ENCODE measurements at regions not wholly inside any gene's neighbourhood (a gene's known extent, or its start where the extent isn't known, plus 50 kb on each side); places are given as distances from the start of the nearest gene placed in this dataset.

- Histone ChIP-seq H3F3A (ENCODE audit: insufficient read depth) (no peaks in the 10 kb centered on the region), H3K27ac (ENCODE audit: low read depth, low read length) (no peak overlapping the region), H3K9ac (ENCODE audit: low read length) (no peak overlapping the region), H3K4me2 (ENCODE audit: low read depth, low read length, poor library complexity, severe bottlenecking) (no peak overlapping the region), H3K27me3 (ENCODE audit: low read length) (no peaks in the 10 kb centered on the region), H4K20me1 (ENCODE audit: low read depth, low read length) (no peaks in the 10 kb centered on the region), H3K9me3 (ENCODE audit: insufficient read depth, low read length) (no peaks in the 10 kb centered on the region), H3K79me2 (ENCODE audit: insufficient read depth, low read length) (no peaks in the 10 kb centered on the region), H3K4me3 (ENCODE audit: insufficient read depth, low read length, poor library complexity, severe bottlenecking) (no peak overlapping the region), H3K9me2 (replicated peaks; ENCODE audit: insufficient read depth, low read length) (no peaks in the 10 kb centered on the region), H3K36me3 (ENCODE audit: low read length) (no peaks in the 10 kb centered on the region), H2AFZ (ENCODE audit: low read depth, low read length, severe bottlenecking) (no peak overlapping the region)
- TF ChIP-seq CTCF (IDR thresholded peaks at IDR 0.05; ENCODE audit: insufficient read depth, low read length, poor library complexity, severe bottlenecking) = no peak
- TF ChIP-seq EZH2phosphoT487 (conservative IDR thresholded peaks at IDR 0.05; ENCODE audit: low read length) = no peak
Measured at GRCh38 chr3:124455891-124456290, 274.4 kb upstream of the UMPS start.

- H2AFZ ChIP-seq (ENCODE audit: low read depth, low read length, severe bottlenecking) = no peak overlapping the region
- no peak overlapping the region for H3K4me2 ChIP-seq (ENCODE audit: low read depth, low read length, poor library complexity, severe bottlenecking)
- no peaks in the 10 kb centered on the region for H3F3A ChIP-seq (ENCODE audit: insufficient read depth)
- H3K27me3 ChIP-seq (ENCODE audit: low read length) = no peaks in the 10 kb centered on the region
- H3K36me3 ChIP-seq (ENCODE audit: low read length) = no peaks in the 10 kb centered on the region
- H3K9me3 ChIP-seq (ENCODE audit: insufficient read depth, low read length) = no peaks in the 10 kb centered on the region
- H3K27ac ChIP-seq (ENCODE audit: low read depth, low read length) = no peak overlapping the region
- H3K9ac ChIP-seq (ENCODE audit: low read length) = no peak overlapping the region
- no peaks in the 10 kb centered on the region for H4K20me1 ChIP-seq (ENCODE audit: low read depth, low read length)
- no peaks in the 10 kb centered on the region for H3K9me2 ChIP-seq (replicated peaks; ENCODE audit: insufficient read depth, low read length)
- no peak overlapping the region for H3K4me3 ChIP-seq (ENCODE audit: insufficient read depth, low read length, poor library complexity, severe bottlenecking)
- H3K79me2 ChIP-seq (ENCODE audit: insufficient read depth, low read length) = no peaks in the 10 kb centered on the region
- TF ChIP-seq CTCF (IDR thresholded peaks at IDR 0.05; ENCODE audit: insufficient read depth, low read length, poor library complexity, severe bottlenecking) (no peak), EZH2phosphoT487 (conservative IDR thresholded peaks at IDR 0.05; ENCODE audit: low read length) (no peak)
Measured at GRCh38 chr3:124456506-124456905, 273.7 kb upstream of the UMPS start.

- no peak overlapping the region for H3K9ac ChIP-seq (ENCODE audit: low read length)
- H4K20me1 ChIP-seq (ENCODE audit: low read depth, low read length) = no peaks in the 10 kb centered on the region
- H3K79me2 ChIP-seq (ENCODE audit: insufficient read depth, low read length) = no peaks in the 10 kb centered on the region
- no peak overlapping the region for H3K4me3 ChIP-seq (ENCODE audit: insufficient read depth, low read length, poor library complexity, severe bottlenecking)
- H3K9me2 ChIP-seq (replicated peaks; ENCODE audit: insufficient read depth, low read length) = no peaks in the 10 kb centered on the region
- no peaks in the 10 kb centered on the region for H3K27me3 ChIP-seq (ENCODE audit: low read length)
- no peaks in the 10 kb centered on the region for H3K9me3 ChIP-seq (ENCODE audit: insufficient read depth, low read length)
- H3K4me2 ChIP-seq (ENCODE audit: low read depth, low read length, poor library complexity, severe bottlenecking) = no peak overlapping the region
- no peak overlapping the region for H2AFZ ChIP-seq (ENCODE audit: low read depth, low read length, severe bottlenecking)
- no peaks in the 10 kb centered on the region for H3K36me3 ChIP-seq (ENCODE audit: low read length)
- H3K27ac ChIP-seq (ENCODE audit: low read depth, low read length) = no peak overlapping the region
- no peaks in the 10 kb centered on the region for H3F3A ChIP-seq (ENCODE audit: insufficient read depth)
- TF ChIP-seq EZH2phosphoT487 (conservative IDR thresholded peaks at IDR 0.05; ENCODE audit: low read length) (no peak), CTCF (IDR thresholded peaks at IDR 0.05; ENCODE audit: insufficient read depth, low read length, poor library complexity, severe bottlenecking) (no peak)
Measured at GRCh38 chr3:124459678-124460077, 270.6 kb upstream of the UMPS start.

GRCh38 chr3:124461126-124461525 lies 269.1 kb upstream of the UMPS start:
- Histone ChIP-seq H3F3A (ENCODE audit: insufficient read depth) (no peaks in the 10 kb centered on the region), H4K20me1 (ENCODE audit: low read depth, low read length) (no peaks in the 10 kb centered on the region), H3K4me2 (ENCODE audit: low read depth, low read length, poor library complexity, severe bottlenecking) (no peak overlapping the region), H3K27ac (ENCODE audit: low read depth, low read length) (no peak overlapping the region), H3K9me3 (ENCODE audit: insufficient read depth, low read length) (no peaks in the 10 kb centered on the region), H3K36me3 (ENCODE audit: low read length) (no peaks in the 10 kb centered on the region), H3K79me2 (ENCODE audit: insufficient read depth, low read length) (no peaks in the 10 kb centered on the region), H3K9ac (ENCODE audit: low read length) (no peak overlapping the region), H3K27me3 (ENCODE audit: low read length) (no peaks in the 10 kb centered on the region), H3K4me3 (ENCODE audit: insufficient read depth, low read length, poor library complexity, severe bottlenecking) (no peak overlapping the region), H3K9me2 (replicated peaks; ENCODE audit: insufficient read depth, low read length) (no peaks in the 10 kb centered on the region), H2AFZ (ENCODE audit: low read depth, low read length, severe bottlenecking) (no peak overlapping the region)
- no peak for TF ChIP-seq CTCF (IDR thresholded peaks at IDR 0.05; ENCODE audit: insufficient read depth, low read length, poor library complexity, severe bottlenecking)
- no peak for TF ChIP-seq EZH2phosphoT487 (conservative IDR thresholded peaks at IDR 0.05; ENCODE audit: low read length)

Measured in SU-DHL-6 (cell line).